Gastroesophageal sphincter (tissue), 3 donors: ENCODE measurements at regions not wholly inside any gene's neighbourhood (a gene's known extent, or its start where the extent isn't known, plus 50 kb on each side); places are given as distances from the start of the nearest gene placed in this dataset.

Experiments
- CTCF ChIP-seq, 4 experiments: fragments of 200-600 bp in 2 of 4; fragments of 450-650 bp in 2 of 4; sonication (generic) in 1 of 4; IDR thresholded peaks; one replicate each; pipeline ENCODE4 v1.5.1; 2017 to 2019; ENCODE audit warnings: antibody characterized with exemption in 4 of 4, mild to moderate bottlenecking in 2 of 4, moderate library complexity in 2 of 4
- POLR2AphosphoS5 ChIP-seq: sonication (generic); formaldehyde crosslinking; IDR thresholded peaks from one replicate; pipeline ENCODE4 v1.6.1; 2017; ENCODE audit warnings: antibody characterized with exemption

DNA sequence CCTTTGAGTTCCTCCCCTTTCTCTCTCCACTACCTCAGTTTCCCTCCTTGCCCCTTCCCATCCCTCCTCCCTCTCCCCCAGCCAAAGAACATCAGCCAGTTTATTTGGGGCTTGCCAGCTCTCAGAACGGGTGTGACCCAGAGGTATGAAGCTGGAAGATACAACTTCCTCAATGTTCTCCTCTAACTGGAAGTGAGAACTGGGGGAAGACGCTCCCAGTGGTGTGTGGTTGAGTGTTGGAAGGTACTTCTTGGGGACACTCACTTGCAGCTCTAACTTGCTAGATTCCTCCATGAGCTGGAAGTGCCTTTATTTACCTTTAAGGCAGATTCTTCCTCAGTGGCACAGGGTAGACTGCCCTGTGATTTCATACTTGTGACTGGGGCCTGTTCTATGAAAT lies 110.5 kb upstream of the HABP2 start:
- TF ChIP-seq CTCF (IDR thresholded peaks at IDR 0.05) = no peak
- TF ChIP-seq POLR2AphosphoS5 = no peak
